Fibroblast of peridontal ligament (primary cell): ENCODE measurements at regions not wholly inside any gene's neighbourhood (a gene's known extent, or its start where the extent isn't known, plus 50 kb on each side); places are given as distances from the start of the nearest gene placed in this dataset.
"Not testable (repeated sequence)": the region's sequence is repeated elsewhere in the genome, so short reads cannot be mapped to it uniquely, and the experiment has no call there.

Experiments
- DNase-seq: peaks from one replicate; pipeline ENCODE4 v3.0.0-alpha.2; 2010; ENCODE audit errors: extremely low read depth

DNA sequence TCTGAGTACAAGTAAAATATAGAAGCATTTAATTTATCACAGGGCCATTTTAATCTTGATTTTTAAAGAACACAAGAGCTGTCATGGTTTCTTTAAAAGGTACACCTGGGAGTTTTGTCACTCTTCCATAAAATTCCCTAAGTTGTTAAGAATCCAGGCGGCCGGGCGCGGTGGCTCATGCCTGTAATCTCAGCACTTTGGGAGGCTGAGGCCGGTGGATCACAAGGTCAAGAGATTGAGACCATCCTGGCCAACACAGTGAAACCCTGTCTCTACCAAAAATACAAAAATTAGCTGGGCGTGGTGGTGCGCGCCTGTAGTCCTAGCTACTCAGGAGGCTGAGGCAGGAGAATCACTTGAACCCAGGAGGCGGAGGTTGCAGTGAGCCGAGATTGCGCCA, 278.3 kb downstream of the PCDH17 start:
- DNase-seq: not testable (repeated sequence)

DNA sequence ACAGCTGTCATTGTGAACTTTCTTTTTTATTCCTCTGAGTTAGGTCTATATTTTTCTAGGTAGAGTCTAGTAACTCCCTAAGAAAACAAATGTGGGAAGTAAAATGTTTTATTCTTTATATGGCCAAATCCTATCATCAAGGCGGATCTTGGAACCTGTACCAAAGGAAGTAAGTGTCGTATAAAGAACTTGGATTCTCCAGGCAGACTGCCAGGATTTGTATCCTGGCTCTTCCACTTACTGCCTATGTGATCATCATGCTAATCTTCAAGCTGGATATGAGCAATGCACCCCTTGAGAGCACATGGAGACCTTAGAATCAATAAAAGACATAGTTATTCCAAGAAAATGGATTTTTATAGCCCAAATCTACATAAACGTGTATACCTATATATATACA, 286.5 kb downstream of the PCDH17 start:
- DNase-seq: no peak

DNA sequence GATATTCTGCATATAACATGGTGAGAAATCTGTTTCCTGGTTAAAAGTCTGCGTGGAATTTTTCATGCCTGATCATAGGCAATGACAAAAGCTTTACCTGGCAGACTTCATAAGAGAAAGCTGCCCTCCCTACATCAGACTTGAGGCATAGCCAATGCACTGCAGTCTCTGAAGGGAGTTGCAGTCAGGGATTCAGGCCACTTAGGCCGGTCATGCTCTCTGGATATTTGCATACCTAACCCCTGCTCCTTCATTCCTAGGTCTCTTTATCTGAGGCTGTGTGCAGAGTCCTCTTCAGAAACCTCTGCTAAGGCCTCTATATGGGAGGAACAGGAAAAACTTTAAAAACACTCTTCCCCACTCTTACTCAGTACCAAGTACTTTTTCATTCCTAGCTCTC, 287.4 kb downstream of the PCDH17 start:
- no peak for DNase-seq

DNA sequence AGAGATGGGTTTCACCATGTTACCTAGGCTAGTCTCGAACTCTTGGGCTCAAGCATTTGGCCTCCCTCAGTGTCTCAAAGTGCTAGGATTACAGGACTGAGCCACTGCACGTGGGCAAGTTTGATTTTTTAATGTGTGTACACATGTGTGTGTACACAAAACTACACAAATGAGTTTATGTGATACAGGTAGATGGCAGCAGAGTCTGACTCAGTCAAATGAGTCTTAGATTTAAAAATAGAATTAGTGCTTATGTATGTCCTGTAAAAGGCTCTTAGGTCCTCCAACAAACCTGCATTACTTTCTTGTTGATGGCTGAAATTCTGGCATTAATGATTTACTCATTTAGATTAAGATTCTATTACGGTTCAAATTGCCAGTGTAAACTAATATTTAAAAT, 293.7 kb downstream of the PCDH17 start:
- no peak for DNase-seq

DNA sequence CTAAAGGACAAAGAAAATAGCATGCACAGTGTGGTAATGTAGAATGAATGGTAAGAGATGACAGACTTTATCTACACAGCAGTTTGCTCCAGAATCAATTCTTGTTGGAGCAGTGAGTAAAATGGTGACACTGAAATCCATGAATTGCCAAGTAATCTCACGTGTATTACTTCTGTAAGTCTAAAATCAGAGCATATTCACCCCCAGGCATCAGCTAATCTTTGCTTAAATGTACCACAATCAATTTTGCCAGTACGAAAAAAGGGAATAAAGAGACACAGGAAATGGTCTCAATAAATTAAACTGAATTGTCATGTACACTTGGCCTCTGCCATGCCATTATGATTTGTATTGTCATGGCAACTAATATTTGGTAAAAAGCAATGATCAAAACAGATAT, 294.2 kb downstream of the PCDH17 start:
- no peak for DNase-seq

DNA sequence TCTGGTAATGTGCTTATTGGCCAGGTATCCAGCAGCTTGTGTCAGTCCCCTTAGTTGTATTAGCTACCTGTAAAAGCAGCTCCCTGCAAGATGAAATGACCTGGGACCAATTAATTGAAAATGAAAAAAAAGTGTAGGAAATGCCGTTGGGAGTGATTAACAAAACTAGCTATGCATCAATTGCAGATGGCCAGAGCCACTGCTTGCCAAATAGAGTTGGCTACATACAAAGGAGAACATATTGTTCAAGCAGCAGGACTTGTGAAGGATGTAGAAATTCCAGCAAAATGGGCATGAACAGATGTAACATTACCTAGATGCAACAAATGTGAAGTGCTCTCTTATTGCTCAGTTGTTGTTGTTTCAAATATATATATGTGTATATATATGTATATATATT, 300.5 kb downstream of the PCDH17 start:
- DNase-seq: no peak

DNA sequence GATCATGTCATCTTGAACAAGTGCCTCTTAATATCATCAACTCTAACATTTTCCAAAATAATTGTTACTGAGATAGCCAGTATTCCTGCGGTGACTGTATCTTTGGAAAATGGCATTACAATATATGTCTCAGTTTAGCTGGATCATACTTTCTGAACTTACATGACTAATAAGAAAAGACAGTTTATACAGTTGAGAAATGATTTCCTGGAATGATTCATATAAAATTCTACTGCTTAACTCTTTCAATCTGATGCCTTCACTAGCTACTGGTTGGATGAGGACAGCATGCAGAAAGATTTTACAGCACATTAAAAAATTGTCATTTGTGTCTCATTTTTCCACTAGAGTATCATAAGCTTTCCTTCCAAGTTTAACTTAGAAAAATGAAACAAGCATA, 302.1 kb downstream of the PCDH17 start:
- DNase-seq: no peak

DNA sequence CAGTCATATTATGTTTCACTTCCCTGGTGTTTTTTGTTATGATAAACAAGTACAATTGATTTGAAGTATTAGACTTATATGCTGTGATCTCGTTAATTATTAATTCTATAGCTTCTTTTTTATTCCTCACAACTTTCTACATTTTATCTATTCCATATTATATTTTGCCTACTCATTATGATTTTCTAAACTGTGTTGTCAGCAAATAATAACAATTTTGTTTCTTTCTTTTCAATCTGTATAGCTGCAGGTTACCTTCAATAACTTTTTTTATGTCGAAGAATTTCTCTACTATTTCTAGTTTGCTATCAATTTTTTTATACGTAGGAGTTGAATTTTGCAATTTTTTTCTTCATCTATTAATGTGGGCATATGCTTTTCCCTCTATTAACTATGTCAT, 304.4 kb downstream of the PCDH17 start:
- no peak for DNase-seq

DNA sequence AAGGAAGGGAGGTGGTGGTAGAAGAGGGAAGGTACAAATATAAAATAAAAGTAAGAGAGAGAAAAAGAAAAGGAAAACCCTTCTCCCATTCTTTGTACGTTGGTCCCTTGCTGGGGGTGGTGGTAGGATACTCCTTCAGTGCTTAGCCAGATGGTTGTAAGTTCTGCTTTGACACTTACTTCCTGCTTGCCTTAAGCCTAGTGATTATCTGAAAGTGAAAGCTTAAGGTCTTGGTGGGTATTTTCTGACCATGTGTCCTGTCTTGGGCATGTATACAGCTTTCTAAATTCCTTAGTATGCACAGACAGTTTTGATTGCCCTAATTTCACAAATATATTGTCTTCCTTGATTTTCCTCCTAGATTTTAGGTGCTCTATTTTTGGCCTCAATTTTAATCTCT, 314.8 kb downstream of the PCDH17 start:
- DNase-seq: no peak

DNA sequence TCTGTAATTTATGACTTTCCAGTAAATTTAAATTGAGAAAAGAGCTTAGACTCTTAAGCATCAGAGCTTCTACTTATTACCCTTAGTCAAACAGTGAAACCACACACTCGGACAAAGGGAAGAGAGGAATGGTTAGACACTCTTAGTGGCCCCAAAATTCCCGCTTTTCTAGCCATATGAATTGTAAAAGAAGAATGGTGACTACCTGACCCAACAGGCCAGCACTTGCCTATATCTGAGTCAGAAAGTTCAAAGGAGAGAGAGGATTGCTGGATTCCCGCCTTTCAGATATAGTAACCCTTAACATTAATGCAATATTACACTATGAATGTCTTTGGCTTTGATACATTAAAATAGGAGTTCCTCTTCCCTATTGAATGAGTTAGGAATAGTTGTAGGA, 317.3 kb downstream of the PCDH17 start:
- DNase-seq: no peak

DNA sequence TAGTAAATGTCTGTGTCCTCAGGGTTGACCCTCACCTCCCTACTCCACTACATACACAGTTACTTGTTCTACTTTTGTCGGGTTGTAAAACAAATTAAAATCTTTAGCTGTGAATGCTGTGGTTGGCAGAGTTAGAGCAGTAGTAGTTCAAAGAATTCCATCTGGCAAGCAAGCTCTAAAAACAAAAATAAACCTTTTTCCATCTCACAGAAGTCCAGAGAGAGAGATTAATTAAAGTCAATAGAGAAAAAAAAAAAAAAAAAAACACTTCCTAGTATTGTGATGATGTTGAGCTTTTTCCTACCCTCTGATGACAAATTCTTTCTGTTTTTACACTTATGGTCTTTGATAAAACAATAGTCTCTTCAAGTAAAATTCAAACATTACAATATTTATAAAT, 338.4 kb downstream of the PCDH17 start:
- DNase-seq: no peak

DNA sequence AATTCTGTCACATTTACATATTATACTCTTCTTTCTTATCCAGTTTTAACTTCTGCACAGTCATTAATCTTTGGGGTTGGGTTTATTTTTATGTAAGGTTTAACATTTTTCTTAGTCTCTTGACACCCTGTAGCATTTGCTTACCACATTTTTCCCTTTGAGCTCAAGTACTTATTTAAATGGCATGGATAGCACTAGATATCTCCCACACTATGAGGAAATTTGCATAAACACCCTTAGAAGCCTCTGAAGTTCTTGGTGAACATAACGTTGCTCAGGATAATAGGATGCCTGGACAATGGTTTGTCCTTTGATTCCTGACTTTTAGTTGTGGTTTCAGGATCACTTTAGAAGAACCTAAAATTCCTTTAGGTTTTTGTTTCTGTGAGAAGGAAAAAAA, 338.9 kb downstream of the PCDH17 start:
- no peak for DNase-seq

DNA sequence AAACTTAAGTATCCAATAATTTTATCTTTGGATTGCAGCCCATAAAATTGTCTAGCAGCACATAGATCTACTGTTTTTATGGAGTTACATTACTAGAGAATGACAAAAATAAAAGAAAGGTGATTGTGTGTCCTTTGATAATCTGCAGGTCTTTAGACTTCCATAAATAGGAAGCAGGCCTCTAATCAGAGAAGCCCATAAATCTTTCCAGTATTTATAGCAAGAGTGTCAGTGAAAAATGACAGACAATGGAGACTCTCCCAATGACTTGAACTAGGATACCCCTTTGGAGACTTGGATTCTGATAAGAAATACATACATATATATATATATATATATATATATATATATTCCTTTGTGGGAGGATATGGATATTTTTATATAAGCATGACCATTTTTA, 351.2 kb downstream of the PCDH17 start:
- DNase-seq: no peak

DNA sequence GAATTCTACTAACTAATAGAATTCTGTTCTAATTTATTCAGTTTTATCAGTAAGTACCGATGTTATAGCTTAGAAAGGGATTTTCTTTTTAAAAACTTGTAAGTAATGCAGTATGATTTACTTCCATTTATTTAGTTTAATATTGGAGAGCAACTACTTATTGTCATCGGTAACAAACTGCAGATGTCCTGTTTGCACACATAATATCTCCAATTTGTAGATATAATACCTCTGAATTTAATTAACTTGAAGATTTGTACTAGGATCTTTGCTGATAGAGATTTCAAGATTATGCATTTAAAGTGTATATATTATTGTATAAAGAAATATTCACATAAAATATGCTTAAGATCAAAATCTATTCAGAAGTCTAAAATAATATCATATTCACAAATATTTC, 356.7 kb downstream of the PCDH17 start:
- DNase-seq: no peak

DNA sequence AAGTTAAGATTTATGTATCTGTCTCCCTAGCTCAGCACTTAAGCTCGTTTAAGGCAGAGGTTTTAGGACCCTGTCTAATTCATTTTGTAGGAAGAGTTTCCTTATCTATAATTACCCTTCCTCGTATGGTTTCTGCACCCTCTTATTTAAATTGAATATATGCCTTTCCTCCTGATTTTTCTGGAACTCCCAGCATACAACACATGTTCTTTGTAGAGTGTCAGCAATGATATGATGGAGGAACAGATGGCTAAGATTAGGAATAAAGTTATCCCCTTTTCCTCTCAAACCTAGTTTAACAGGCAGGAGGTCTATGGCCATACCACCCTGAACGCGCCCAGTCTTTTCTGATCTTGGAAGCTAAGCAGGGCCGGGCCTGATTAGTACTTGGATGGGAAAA, 359.5 kb downstream of the PCDH17 start:
- no peak for DNase-seq

DNA sequence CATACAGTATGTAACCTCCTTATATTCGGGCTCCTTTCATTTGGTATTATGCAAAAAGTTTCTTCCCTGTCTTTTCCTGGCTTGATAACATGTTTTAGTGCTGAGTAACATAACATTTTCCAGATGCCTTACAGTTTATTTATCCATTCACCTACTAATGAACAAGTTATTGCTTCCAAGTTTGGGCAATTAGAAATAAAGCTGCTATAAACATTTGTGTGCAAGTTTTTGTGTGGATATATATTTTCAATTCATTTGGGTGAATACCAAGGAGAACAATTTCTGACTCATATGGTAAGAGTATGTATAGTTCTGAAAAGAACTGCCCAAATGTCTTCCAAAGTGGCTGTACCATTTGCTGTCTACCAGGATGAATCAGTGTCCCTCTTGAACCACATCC, 360.9 kb downstream of the PCDH17 start:
- no peak for DNase-seq

DNA sequence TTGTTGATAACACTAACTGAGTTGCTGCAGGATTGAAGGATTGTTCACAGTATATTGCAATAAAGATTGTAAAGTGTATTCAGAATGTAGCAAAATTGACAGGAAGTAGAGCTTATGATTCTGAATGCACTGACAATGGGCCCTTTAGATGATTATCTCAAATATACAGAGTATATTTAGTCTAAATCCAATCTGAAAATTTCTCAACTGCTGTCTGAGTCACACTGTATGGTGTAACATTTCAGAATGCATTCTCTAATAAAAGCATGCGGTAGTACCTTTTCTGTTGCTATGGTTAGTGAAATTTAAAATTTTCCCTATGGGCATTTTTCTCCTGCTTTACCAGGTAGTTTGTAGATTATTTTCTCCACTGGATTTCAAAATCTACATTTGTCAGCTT, 365.2 kb downstream of the PCDH17 start:
- DNase-seq: no peak

DNA sequence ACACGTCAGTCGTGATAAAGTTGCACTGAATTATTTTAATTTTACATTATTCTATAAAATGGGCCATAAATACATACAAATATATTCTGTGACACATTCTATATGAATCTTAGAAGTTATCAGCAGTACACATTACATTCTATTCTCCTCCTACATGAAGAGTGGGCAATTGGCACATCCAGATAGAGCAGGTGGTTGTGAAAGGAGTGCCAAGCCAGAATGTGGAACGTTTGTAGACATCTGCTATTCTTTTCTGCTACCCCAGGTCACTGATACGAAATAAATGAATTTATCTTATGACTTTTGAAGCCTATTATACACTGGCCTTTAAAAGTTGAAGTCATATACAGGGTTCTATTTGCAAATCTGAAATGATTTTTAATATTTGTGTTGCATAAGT, 373.2 kb downstream of the PCDH17 start:
- DNase-seq: no peak

DNA sequence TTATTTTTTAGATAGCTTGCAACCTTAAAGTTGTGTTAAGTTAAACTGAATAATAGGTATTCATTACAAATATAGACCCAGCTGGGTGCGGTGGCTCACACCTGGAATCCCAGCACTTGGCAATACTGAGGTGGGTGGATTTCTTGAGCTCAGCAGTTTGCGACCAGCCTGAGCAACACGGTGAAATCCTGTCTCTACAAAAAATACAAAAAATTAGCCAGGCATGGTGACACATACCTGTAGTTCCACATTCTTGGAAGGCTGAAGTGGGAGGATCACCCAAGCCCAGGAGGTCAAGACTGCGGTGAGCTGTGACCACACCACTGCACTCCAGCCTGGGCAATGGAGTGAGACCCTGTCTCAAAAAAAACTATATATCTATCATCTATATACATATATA, 386.5 kb downstream of the PCDH17 start:
- DNase-seq: no peak

DNA sequence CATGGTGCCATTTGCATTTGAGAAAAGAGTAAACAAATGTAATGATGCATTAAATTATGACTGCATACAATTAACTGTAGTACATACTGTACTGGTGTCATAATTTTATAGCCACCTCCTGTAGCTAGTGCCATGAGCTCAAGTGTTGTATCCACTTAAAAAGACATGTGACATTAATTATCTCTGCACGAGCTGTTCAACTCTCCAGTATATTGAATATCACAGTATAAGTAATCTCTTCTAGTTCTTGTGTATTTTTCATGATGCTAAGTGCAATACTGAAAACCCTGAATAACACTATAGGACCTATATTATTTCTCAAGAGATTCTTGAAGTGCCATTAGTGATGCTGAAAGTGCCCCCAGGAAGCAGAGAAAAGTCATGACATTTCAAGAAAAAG, 387.3 kb downstream of the PCDH17 start:
- no peak for DNase-seq

DNA sequence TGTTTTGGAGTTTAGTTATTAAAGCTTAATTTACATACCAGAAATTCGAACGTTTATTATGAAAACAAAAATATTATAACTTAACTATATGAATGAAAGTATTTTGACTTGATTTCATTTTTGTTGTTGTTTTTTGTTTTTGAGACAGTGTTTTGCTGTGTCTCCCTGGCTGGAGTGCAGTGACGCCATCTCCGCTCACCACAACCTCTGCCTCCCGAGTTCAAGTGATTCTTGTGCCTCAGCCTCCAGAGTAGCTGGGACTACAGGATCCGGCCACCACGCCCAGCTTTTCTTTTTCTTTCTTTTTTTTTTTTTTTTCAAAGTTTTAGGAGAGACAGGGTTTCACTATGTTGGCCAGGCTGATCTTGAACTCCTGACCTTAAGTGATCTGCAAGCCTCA, 392.6 kb downstream of the PCDH17 start:
- DNase-seq: no peak

DNA sequence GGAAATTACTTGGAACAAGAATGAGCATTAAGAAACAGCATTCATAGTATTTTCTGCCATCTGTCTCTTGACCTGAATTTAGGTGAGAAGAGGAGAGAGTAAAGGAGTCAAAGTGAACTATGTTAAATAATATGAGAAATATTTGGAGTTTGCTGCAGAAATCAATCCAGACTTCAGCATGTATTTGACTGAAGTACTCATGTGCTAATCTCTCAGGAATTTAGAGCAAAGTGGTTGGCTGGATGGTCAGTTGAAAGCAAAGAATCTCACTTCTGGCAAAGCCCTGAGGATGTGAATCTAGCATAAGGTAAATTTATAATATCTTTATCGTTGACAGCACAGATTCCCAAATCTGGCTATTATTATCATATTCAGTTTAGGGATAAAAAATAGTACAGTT, 394.3 kb downstream of the PCDH17 start:
- no peak for DNase-seq

DNA sequence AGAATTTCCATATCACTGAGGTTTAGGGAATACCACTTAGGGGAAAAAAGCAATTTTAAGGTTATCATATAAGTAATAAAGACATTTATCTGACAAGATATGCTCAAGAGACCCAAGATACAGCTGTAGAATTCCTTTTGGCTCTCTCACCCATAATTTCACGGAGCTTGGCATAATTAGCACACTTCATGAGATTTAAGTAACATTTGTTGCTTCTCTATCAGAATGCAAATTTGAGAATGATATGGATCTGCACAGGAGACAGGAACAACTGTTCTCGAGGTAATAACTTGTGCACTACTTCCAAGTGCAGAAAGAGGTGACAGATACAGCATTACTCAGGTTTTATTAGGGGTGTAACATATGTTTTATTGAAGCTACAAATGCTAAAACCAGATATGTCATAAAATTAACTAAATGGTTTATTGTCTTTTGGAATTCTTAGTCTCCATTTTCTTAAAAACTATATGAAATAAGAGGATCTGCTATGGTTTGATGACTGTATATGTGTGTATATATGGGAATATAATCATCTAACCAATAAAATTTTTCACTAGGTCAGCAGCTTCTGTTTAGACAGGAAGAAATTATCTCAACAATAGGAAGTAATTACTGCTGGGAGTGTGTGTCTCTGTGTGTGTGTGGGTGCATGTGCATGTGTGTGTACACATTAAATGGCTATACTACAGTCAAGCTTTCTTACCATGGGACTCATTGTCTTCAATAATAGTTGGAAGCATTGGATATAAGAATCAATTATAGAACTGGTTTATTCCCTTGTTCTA, 401.3 kb downstream of the PCDH17 start:
- no peak for DNase-seq

DNA sequence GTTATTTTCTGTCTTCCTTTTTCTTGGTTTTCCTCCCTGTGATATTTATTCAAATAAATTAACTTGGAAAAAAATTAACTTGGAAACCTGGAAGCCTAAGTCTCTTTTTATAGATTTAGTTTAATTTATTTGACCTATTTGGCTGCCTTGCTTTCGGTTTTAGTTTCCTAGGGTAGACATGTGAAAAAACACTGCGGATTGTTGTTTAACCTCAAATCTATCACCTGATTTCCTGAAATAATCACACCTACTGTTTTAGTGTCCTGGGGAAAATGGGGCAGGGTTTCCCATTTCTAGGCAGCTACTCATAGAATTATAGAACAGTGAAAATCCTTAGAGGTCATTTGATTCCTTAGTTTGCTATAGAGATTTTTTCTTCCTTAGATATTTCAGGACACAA, 412.4 kb downstream of the PCDH17 start:
- no peak for DNase-seq
